DMS153 treated with DMSO at 0.1 percent for 48 hours (cell line): ENCODE measurements at regions not wholly inside any gene's neighbourhood (a gene's known extent, or its start where the extent isn't known, plus 50 kb on each side); places are given as distances from the start of the nearest gene placed in this dataset.
"Not testable (repeated sequence)": the region's sequence is repeated elsewhere in the genome, so short reads cannot be mapped to it uniquely, and the experiment has no call there.

Source experiments
- DNase-seq: peaks from one replicate; lab custom pipeline; 2025; ENCODE audit not compliant: unreplicated experiment; lab: John Stamatoyannopoulos, UW

DNA sequence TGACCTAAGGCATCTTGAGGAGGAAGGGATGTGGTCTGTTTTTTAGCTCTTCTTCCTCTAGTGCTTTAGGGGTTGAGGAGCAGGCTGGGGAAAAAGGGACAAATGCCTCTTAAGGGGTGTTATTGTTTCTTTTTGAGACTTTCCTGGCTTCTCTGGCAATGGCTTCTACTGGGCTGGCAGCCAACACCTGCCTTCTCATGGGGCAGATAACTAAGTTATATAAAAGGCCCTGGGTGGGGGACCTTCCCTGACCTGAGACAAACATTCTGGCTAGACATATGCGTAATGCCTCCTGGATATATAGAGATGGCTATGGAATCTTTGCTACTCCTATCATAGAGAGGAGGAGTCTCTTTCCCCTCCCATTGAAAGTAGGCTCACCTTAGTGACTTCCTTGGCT is 179.2 kb upstream of the PROK2 start:
- DNase-seq, result no peak

DNA sequence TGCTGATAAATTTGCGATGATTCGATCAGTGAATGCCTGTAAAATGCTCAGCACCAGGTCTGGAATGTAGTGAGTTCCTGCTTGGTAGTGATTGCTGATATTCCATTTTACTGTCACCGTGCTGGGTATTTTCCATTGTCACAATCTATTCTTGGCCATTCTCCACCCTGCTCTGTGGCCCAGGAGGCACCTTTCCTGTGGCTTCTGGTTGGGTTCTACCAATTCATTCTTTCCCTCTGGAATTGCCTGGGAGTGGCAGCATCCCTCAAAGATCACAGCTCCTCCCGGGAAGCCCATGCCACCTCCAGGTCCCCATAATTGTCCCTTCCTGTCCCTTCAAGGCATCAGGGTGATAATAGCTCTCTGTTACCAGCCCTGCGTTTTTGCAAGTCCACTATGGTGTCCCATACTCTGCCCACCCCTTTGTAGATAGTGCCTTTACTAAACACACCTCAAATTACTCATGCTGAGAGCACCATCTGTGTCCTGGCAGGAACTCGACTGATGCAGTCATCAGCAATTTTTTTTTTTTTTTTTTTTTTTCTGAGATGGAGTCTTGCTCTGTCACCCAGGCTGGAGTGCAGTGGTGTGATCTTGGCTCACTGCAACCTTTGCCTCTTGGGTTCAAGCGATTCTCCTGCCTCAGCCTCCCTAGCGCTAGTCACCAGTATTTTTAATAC is 177.8 kb upstream of the PROK2 start:
- no peak for DNase-seq

DNA sequence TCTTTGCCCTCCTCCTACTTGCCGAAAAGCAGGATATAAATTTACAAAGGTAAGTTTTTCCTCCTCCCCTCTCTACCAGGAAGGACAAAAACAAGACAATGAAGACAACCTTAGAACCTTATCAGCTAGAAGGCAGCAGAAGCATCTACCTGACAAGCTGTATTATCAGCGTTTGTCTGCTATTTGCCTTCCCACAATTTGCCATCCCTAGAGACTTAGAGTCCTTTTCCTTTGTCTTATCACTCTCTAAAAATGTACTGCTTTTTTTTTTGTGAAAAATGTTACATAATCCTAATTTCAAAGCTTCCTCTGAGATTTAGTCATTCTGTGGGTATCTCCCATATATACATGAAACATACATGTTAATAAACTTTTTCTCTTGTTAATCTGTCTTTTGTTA is 176.9 kb upstream of the PROK2 start:
- no peak for DNase-seq

DNA sequence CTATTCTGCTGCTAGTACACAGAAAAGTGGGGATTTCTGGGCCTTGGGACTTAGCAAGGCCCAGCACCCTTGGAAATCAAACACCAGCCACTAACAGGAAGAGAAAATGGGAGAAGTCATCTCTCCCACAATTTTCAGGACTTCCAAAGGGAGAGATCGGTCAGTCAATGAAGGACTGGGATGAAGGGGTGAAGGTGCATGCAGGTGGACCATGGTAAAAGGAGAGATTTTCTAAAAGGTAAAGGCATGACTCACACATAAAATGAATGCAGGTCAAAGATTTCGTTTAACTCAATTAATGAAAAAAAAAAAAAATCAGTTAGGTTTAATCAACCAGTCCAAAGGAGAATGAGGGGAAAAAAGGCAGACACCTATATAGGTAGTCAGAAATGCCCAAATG is 176.4 kb upstream of the PROK2 start:
- DNase-seq, result no peak

DNA sequence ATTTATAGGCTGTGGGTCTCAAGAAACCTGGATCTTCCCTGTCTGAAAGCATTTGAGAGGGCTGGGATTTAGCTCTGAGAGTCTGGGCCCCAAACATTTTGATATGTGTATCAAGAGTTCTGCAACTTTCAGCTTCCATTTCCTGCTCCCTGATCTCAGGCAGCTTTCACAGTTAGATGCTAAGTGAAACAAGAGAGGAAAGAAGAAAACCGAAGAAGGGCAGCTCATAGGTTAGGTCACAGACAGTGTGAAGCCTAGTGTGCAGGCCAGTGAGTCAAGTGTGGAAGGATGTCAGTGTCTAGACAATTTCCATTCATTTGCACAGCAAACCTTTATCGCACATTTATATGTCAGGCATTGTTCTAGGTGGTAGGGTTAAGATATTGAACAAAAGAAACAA is 173.6 kb upstream of the PROK2 start:
- DNase-seq, result no peak

DNA sequence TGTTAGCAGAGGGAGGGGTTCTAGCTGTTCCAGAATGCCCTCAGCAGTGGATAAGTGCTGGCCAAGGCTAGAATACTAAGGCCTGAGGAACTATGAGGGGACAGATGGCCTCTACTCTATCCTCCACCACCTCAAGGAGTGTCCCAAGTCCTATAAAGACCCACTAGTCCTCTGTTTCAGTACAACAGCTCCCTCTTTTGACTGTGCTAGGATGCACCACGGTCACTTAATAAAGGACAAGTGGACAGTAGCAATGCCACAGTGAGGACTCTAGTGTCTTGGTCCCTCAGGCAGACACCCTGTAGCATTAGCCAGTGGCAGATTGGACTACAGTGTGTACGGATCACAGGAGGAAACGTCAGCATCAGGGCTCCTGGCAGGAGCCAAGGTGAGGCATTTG is 171.8 kb upstream of the PROK2 start:
- no peak for DNase-seq

DNA sequence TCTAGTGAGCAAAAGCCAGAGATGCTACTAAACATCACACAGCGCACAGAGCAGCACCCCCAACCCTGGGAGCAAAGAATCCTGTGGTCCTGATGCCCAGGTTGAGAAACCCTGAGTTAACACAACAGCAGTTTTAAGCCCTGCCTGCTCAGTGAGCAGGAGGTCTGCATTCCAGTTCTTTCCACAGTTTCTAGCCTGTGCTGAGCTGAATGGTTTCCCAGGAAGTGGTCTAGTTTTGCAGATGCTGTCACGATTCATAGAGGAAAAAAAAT is 171.1 kb upstream of the PROK2 start:
- DNase-seq, result no peak

DNA sequence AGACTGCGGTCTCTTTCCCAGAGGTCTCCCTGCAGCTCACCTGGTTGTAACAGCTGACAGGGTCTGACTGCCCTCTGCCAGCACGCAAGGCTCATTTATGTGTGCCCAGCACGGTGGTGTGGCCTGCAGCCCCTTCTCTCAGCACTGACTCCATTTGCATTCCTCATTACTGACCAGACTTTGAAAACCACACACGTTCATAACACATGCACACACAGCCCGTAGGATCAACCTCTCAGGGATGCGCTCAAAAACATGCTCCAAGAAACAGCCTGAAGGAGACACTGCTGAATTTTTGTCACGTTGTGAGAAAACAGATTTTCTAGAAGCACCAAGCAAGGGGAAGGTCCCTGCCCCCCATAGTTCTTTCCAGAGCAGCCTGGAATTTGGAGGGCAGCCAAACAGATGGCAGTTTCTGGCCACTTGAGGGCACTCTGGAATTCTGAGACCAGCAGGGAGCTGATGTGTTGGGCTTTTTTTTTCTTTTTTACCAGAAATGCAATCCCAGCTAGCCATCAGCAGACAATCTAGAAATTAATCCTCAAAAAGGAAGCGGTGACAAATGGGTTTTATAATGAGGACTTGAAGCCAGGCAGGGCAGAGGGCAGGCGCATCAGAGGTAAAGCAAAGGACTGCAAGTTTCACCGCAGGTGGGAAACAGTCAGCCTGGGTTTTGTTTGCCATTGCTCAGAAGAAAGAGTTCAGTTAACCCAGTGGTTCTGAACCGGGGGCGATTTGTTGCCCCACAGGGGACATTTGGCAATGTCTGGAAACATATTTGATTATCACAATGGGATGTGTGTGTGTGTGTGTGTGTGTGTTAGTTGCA is 170.5 kb upstream of the PROK2 start:
- peak; percentile 20 for DNase-seq

DNA sequence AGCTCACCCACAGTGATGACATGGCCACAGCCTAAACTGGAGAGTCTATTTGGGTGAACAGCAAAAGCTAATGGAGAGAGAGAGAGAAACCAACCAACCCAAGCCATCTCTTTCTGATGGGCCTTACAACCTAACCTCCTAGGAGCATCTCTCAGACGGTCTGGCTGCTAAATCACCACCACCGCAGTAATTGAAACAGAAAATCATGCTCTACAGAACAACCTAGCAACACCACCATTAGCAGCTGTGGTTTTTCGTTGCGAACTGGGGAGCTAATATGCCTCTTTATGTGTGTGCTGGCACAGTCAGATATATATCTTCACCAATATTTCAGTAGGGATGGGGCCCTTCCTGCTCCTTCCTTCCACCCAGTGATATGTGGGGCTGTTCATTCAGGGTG is 166.9 kb upstream of the PROK2 start:
- DNase-seq, result no peak

DNA sequence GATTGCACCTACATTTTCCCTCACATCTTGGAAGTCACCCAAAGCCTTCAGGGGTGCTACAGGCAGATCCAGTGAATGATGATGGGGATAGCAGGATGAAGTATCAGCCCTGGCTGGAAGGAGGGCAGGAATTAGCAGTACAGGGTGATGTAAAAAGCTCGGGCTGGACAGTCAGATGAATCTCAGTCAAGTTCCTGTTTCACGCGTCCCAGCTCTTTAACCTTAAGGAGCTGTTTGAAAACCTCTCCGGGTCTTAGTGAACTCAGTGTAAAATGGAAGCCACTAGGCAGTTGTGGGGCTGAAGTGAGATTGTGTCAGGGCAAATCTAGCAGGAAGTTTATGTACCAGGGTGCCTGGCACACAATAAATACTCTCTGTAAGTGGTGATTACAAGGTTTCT is 166.4 kb upstream of the PROK2 start:
- DNase-seq, result no peak

DNA sequence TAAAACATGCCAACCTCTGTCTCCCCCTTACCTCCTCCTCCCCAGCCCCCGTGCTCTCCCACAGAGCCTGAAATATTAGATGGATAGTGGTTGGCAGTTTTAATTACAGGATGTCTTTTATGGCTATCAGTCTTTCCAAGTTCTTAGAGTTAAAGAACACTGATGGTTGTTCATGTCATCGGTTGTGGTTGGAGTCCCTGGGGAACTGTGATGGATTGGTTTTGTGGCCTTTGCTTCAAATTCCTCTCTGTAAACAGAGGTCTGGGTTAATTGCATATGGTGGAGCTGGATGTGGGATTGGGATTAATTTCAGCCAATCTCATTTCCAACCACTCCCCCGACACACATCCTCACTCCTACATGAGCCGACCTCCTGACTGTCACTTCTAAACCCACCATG is 164.5 kb upstream of the PROK2 start:
- no peak for DNase-seq

DNA sequence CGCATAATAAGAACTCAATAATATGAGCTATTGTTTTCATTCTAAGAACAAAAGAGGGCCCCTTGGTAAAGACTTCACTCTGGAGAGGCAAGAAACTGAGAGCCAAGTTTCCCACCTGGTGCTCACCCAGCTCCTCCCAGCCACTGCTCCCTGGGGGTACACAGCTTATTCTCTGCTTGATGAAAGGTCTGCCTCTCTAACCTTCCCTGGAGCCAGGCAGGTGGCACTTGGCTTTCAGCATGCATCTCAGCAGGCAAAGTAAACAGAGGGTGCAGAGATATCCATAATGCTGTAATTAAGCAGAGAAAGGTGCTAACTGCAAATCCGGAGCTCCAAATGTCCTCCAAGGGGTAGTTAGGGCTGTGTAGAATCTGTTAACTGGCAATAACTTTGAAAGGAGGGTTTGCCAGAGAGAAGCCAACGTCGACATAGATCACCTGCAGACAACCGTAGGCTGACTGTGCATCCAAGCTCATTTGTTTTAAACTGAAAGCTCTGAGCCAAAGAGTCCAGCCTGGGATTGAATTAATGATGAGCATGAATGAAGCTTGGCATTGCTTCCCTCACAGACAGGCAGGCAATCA is 159.6 kb upstream of the PROK2 start:
- DNase-seq, result peak; percentile 57

DNA sequence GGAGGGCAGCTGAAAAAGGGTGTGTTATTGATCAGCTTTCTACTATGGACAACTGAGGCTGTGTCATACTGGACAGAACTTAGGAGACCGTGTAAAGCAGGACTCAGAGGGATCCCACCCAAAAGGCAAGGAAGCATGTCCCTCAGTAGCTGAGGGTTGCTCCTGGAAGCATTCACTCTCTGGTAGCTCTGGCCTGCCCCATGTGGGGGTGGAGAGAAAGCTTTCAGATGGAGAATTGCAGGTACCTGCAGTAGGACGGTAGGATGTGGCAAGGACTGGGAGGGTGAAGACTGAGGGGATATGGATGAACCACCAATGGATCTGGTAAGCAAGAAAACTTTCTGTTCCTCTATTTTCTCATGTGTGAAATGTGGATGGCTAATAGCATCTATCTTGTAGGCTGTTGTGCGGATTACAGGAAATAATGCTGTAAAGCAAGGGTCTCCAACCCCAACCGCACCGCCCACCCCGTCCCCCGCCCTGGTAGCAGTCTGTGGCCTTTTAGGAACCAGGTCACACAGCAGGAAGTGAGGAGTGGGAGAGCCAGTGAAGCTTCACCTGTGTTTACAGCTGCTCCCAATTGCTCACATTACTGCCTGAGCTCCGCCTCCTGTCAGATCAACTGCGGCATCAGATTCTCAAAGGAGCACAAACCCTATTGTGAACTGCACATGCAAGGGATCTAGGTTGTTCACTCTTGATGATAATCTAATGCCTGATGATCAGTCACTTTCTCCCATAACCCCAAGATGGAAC is 157.7 kb upstream of the PROK2 start:
- no peak for DNase-seq

DNA sequence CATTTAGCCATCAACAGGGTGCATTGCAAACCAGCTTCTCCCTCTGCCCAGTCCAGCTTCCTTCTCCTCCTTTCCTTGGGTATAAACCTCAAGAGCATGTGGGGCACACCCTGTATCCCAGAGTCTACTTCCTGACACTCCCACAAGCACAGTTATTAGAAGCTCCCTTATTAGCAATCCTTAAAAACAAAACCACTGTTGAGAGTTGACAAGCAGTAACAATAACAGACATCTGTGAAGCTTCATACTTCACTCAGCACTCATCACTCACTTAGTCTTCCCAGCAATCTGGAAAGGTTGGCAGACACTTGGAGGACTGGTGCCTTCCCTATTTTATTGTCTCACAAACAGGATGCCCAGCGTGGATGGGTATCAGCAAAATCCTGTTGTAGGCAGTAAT is 155.5 kb upstream of the PROK2 start:
- no peak for DNase-seq

DNA sequence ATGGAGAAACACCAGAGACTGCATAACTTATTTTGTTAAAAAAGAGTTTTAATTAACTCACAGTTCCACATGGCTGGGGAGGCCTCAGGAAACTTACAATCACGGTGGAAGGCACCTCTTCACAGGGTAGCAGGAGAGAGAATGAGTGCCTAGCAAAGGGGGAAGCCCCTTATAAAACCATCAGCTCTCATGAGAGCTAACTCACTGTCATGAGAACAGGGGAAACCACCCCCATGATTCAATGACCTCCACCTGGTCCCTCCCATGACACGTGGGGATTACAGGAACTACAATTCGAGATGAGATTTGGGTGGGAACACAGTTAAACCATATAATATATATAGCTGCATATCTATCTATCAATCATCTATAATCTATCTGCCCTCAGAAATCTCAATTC is 153.1 kb upstream of the PROK2 start:
- not testable (repeated sequence) for DNase-seq

DNA sequence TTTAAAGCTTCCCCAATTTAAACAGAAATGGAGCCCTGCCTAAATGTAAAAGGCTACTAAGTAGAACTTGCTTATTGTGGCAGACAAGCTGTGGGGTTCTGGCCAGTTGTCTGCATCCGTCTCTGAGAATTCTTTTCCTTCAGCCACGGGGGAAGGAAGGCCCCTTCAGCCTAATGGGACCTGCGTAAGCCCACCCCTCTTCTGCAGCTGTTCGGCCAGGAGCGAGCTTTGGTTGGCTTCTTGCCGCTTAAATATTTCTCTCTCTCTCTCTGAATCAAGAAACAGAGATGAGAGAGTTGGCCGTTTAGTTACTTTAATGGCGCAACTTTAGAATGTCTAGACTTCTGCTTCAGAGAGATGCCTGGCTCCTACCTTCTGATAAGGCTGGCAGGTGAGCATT is 151.7 kb upstream of the PROK2 start:
- no peak for DNase-seq

DNA sequence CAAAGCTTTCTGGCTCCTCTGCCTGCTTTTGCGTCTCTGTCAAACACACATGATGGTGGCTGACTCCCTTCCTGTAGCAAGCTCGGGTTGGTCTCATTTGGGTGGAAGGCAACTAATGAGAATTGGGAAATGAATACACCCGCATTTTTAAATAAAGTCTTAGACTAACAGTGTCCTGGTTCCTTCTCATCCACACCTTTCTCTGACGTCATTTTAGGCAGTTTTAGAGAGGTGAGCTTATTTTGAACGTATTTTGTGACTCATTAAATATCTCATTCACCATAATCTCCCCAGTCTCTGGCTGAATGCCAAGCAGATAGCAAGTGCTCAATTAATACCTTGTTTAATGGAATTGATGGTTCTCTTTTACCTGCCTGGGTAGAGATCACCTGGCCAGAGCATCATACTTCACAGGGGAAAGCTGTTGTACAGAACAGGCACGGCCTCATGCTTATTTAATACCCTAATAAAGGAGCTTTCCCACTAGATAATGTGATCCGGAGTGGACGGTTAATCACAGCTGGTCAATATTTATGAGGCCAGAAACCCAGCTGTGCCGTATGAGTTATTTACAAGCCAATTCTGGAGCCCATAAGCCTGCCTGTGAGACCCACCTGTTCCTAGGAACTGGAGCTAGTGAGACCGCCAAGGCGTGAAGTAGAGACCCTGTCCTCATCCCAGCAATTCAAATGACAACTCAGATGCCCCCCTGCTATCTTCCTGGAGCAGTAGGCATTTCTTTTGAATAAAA is 149.7 kb upstream of the PROK2 start:
- no peak for DNase-seq

DNA sequence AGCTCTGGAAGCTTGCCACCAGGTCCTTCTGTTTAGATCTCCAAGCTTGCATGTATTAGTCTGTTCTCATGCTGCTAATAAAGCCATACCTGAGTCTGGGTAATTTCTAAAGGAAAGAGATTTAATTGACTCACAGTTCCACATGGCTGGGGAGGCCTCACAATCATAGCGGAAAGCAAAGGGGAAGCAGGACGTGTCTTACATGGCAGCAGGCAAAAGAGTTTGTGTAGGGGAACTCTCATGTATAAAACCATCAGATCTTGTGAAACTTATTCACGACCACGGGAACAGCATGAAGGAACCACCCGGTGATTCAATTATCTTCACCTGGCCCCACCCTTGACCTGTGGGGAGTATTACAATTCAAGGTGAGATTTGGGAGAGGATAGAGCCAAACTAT is 147.0 kb upstream of the PROK2 start:
- no peak for DNase-seq

DNA sequence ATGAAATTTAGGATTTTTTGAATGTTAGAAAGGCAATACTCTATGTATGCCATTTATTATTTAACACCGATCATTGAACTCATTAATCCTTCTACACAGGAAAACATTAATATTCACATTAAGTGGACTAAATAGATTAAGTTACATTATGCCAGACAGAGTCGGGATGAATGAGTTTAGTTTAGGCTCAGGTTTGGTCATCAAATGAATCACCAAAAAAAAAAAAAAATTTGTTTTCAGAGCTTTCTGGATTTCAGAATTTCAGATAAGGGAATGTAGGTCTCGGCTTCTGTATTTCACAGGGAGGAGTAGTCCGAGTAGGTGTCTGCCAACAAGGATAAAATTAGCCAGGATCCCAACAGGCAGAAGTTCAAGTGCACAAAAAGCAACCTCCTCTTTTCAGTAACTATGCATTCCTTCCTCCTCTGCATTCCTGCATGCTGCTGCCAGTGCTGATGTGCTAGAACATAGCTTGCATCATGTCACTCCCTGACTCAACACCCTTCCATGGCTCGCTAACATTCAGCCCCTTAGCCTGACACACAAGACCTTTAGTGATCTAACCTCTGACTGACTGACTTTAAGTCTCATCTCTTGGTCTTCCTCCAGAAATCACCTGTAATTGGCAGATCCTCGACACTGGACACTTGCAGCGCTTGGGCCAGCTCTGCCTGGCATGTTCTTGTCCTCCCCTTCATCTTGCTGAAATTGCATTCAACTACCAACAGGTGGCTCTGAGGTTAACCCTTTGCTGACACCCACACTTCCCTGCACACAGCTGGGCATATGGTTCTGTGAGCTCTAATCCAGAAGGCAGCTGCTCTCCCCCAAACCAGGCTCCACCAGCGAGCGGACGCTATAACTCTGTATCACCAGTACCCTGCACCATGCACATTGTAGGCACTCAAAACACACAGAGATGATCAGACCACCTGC is 145.4 kb upstream of the PROK2 start:
- no peak for DNase-seq

DNA sequence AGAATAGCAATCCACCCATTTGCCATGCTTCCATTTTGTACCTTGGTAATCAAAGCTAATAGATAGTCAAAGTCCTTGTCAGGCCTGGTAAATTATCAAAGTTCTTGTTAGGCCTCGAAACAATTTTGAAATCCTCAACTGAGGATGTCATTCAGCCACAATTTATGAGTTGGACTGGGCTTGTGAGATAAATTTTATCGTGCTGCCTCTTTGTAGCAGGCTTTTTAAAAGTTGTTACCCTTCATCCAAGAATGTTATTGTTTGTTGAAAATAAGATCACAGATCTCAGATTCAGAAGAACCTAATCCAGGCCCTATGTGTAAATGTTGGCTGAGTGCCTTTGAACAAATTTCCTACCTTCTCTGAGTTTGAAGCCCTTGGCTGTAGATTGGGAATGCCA is 143.3 kb upstream of the PROK2 start:
- DNase-seq, result no peak
